Body of pancreas (tissue), 4 donors: ENCODE measurements at regions not wholly inside any gene's neighbourhood (a gene's known extent, or its start where the extent isn't known, plus 50 kb on each side); places are given as distances from the start of the nearest gene placed in this dataset.

Source experiments
- ATAC-seq: fragments of 150-250 bp; one replicate; pipeline ENCODE4 v1.9.1; 2016
- DNase-seq, 4 donors: peaks; one replicate each; pipeline ENCODE4 v3.0.0-alpha.2; 2019
- H3K27ac ChIP-seq, 4 donors: fragments of 200-600 bp; sonication (generic); 1 replicate in 3 of 4; 2 replicates in 1 of 4; pipeline versions ENCODE4 v1.5.1 to v1.6.1; 2016 to 2019; ENCODE audit warnings: mild to moderate bottlenecking in 1 of 4, mixed read lengths in 1 of 4, moderate library complexity in 1 of 4
- H3K27me3 ChIP-seq, 2 donors: fragments of 200-600 bp; sonication (generic); one replicate each; pipeline ENCODE4 v1.6.0; 2016; ENCODE audit warnings: mild to moderate bottlenecking in 1 of 2
- H3K36me3 ChIP-seq, 2 donors: fragments of 200-600 bp; sonication (generic); replicated peaks in 1 of 2; 2 replicates each; pipeline ENCODE4 v1.5.1; 2016; ENCODE audit warnings: low read depth in 2 of 2; ENCODE audit not compliant: insufficient read depth in 1 of 2
- H3K4me1 ChIP-seq: fragments of 200-600 bp; sonication (generic); one replicate; pipeline ENCODE4 v1.6.0; 2016
- H3K4me3 ChIP-seq, 2 donors: fragments of 200-600 bp; sonication (generic); 1 replicate in 1 of 2; 2 replicates in 1 of 2; pipeline ENCODE4 v1.5.1; 2016 to 2019
- H3K9me3 ChIP-seq, 3 donors: fragments of 200-600 bp; sonication (generic); 1 replicate in 2 of 3; 2 replicates in 1 of 3; pipeline ENCODE4 v1.5.1; 2016
- POLR2A ChIP-seq, 3 donors: fragments of 450-650 bp; IDR thresholded peaks; one replicate each; pipeline ENCODE4 v1.6.1; 2016; ENCODE audit warnings: antibody characterized with exemption in 3 of 3, mild to moderate bottlenecking in 2 of 3
- WGBS, 2 donors: methylation state at CpG; one replicate each; pipeline ENCODE4 v1.1.5; 2017; 5-methylcytosine and 5-hydroxymethylcytosine counted together
- intact Hi-C: fragments of 100-400 bp; cut with DNase I; formaldehyde crosslinking; loops from one replicate; pipeline ENCODE4 v1.15.1; 2023
- TF ChIP-seq, protein P1 (sequence below), 7 experiments: fragments of 450-650 bp in 4 of 7; fragments of 200-600 bp in 3 of 7; sonication (generic) in 3 of 7; IDR thresholded peaks; one replicate each; pipeline ENCODE4 v1.5.1; 2016 to 2019; ENCODE audit warnings: antibody characterized with exemption in 7 of 7

GRCh38 chr4:135325264-135325663 lies 1123.7 kb upstream of the PABPC4L start:
- Histone ChIP-seq H3K27ac (no peak overlapping the region), H3K9me3 (peaks cover 0 to 6% (median 0%) of the 10 kb centered on the region in 3 donors), H3K4me3 (no peak overlapping the region), H3K36me3 (no peaks in the 10 kb centered on the region), H3K27me3 (no peaks in the 10 kb centered on the region), H3K4me1 (no peaks in the 10 kb centered on the region)
- TF ChIP-seq, protein P1, sequence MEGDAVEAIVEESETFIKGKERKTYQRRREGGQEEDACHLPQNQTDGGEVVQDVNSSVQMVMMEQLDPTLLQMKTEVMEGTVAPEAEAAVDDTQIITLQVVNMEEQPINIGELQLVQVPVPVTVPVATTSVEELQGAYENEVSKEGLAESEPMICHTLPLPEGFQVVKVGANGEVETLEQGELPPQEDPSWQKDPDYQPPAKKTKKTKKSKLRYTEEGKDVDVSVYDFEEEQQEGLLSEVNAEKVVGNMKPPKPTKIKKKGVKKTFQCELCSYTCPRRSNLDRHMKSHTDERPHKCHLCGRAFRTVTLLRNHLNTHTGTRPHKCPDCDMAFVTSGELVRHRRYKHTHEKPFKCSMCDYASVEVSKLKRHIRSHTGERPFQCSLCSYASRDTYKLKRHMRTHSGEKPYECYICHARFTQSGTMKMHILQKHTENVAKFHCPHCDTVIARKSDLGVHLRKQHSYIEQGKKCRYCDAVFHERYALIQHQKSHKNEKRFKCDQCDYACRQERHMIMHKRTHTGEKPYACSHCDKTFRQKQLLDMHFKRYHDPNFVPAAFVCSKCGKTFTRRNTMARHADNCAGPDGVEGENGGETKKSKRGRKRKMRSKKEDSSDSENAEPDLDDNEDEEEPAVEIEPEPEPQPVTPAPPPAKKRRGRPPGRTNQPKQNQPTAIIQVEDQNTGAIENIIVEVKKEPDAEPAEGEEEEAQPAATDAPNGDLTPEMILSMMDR (IDR thresholded peaks at IDR 0.05): no peak
- no peak for TF ChIP-seq POLR2A (IDR thresholded peaks at IDR 0.05)
- DNase-seq (no peak), ATAC-seq (no peak)
- 20 to 30% methylated on average over 2 of the region's 2 CpGs for WGBS, 2 donors
- intact Hi-C loops: no loop called here

GRCh38 chr4:135319685-135320084 lies 1118.1 kb upstream of the PABPC4L start:
- Histone ChIP-seq H3K4me1 (no peaks in the 10 kb centered on the region), H3K36me3 (no peaks in the 10 kb centered on the region), H3K4me3 (no peak overlapping the region), H3K9me3 (peaks cover 0 to 6% (median 0%) of the 10 kb centered on the region in 3 donors), H3K27me3 (no peaks in the 10 kb centered on the region), H3K27ac (no peak overlapping the region)
- intact Hi-C loops: no loop called here
- DNase-seq (no peak), ATAC-seq (no peak)
- TF ChIP-seq, protein P1 (IDR thresholded peaks at IDR 0.05): no peak
- TF ChIP-seq POLR2A (IDR thresholded peaks at IDR 0.05): no peak
- WGBS, 2 donors: 48 to 58% methylated on average over 2 of the region's 2 CpGs

DNA sequence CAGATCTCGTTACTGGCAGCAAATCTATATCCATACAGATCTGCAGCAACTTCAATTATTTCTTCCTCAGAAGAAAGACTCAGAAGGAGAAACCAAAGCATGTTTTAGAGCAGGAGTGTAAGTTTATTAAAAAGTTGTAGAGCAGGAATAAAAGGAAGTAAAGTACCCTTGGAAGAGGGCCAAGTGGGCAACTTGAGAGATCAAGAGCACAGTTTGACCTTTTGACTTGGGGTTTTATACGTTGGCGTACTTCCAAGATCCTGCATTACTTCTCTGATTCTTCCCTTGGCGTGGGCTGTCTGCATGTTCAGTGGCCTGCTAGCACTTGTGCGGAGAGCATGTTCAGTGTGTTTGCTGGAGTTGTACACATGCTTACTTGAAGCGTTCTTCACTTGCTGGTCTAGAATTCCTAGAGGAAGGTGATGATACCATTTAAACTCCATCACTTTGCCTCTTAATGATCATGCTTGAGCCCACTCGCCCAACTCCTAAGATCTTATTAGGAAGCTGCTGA lies 1114.7 kb upstream of the PABPC4L start:
- no peak for TF ChIP-seq POLR2A (IDR thresholded peaks at IDR 0.05)
- TF ChIP-seq, protein P1 (IDR thresholded peaks at IDR 0.05): no peak
- Histone ChIP-seq H3K9me3 (no peaks in the 10 kb centered on the region), H3K27ac (no peak overlapping the region), H3K27me3 (no peaks in the 10 kb centered on the region), H3K4me3 (no peak overlapping the region), H3K4me1 (no peaks in the 10 kb centered on the region), H3K36me3 (no peaks in the 10 kb centered on the region)
- DNase-seq (no peak), ATAC-seq (no peak)
- intact Hi-C loops: no loop called here
- WGBS, 2 donors: 62 to 64% methylated on average over 7 of the region's 7 CpGs

GRCh38 chr4:135290136-135290535 lies 1088.5 kb upstream of the PABPC4L start:
- WGBS, 2 donors: 62 to 73% methylated on average over 2 of the region's 2 CpGs
- Histone ChIP-seq H3K4me1 (no peaks in the 10 kb centered on the region), H3K9me3 (no peaks in the 10 kb centered on the region), H3K27ac (no peak overlapping the region), H3K27me3 (no peaks in the 10 kb centered on the region), H3K36me3 (no peaks in the 10 kb centered on the region), H3K4me3 (no peak overlapping the region)
- ATAC-seq (no peak), DNase-seq (no peak)
- intact Hi-C loops: no loop called here
- no peak for TF ChIP-seq POLR2A (IDR thresholded peaks at IDR 0.05)
- TF ChIP-seq, protein P1 (IDR thresholded peaks at IDR 0.05): no peak

- Histone ChIP-seq H3K4me3 (no peak overlapping the region), H3K27ac (no peak overlapping the region), H3K27me3 (no peaks in the 10 kb centered on the region), H3K36me3 (no peaks in the 10 kb centered on the region), H3K4me1 (no peaks in the 10 kb centered on the region), H3K9me3 (no peaks in the 10 kb centered on the region)
- no peak for TF ChIP-seq POLR2A (IDR thresholded peaks at IDR 0.05)
- TF ChIP-seq, protein P1 (IDR thresholded peaks at IDR 0.05): no peak
- intact Hi-C loops: no loop called here
- DNase-seq: no peak
- no peak for ATAC-seq
Observed at GRCh38 chr4:135283934-135284333, 1082.3 kb upstream of the PABPC4L start.
